CD14-positive monocyte (primary cell): ENCODE measurements at regions not wholly inside any gene's neighbourhood (a gene's known extent, or its start where the extent isn't known, plus 50 kb on each side); places are given as distances from the start of the nearest gene placed in this dataset.
"Not testable (repeated sequence)": the region's sequence is repeated elsewhere in the genome, so short reads cannot be mapped to it uniquely, and the experiment has no call there.

Source experiments
- DNase-seq, 3 donors: peaks; one replicate each; pipeline ENCODE4 v3.0.0-alpha.2; 2011 to 2022
- H2AFZ ChIP-seq: 2 replicates; pipeline ENCODE4 v1.6.0; 2012; ENCODE audit warnings: mild to moderate bottlenecking, low read depth, low read length, inconsistent platforms; ENCODE audit not compliant: insufficient read depth, poor library complexity, severe bottlenecking
- H3K27ac ChIP-seq, 2 donors: 1 replicate in 1 of 2; 2 replicates in 1 of 2; pipeline ENCODE4 v1.5.1; 2012 to 2013; ENCODE audit warnings: low read length in 2 of 2, control low read depth in 1 of 2, inconsistent platforms in 1 of 2, low read depth in 1 of 2, mild to moderate bottlenecking in 1 of 2
- H3K27me3 ChIP-seq, 2 donors: one replicate each; pipeline versions ENCODE4 v1.6.0 to v1.6.1; 2011 to 2013; ENCODE audit warnings: low read length in 2 of 2; ENCODE audit not compliant: control insufficient read depth in 2 of 2, insufficient read depth in 2 of 2
- H3K36me3 ChIP-seq, 2 donors: replicated peaks in 1 of 2; 1 replicate in 1 of 2; 2 replicates in 1 of 2; pipeline versions ENCODE4 v1.5.1 to v1.6.1; 2012 to 2013; ENCODE audit warnings: low read length in 2 of 2, control low read depth in 1 of 2, inconsistent platforms in 1 of 2, mild to moderate bottlenecking in 1 of 2; ENCODE audit not compliant: insufficient read depth in 2 of 2, control insufficient read depth in 1 of 2
- H3K4me1 ChIP-seq, 2 donors: 1 replicate in 1 of 2; 2 replicates in 1 of 2; pipeline versions ENCODE4 v1.5.1 to v1.6.1; 2012 to 2013; ENCODE audit warnings: low read length in 2 of 2, control low read depth in 1 of 2, inconsistent platforms in 1 of 2, mild to moderate bottlenecking in 1 of 2, moderate library complexity in 1 of 2; ENCODE audit not compliant: insufficient read depth in 2 of 2, control insufficient read depth in 1 of 2
- H3K4me2 ChIP-seq: replicated peaks from 2 replicates; pipeline ENCODE3; 2012; ENCODE audit warnings: low read length, moderate library complexity, mild to moderate bottlenecking; ENCODE audit not compliant: poor library complexity, severe bottlenecking; ENCODE audit errors: extremely low read depth
- H3K4me3 ChIP-seq, 3 experiments: fragments of 200-600 bp in 1 of 3; sonication (generic) in 1 of 3; replicated peaks in 1 of 3; 1 replicate in 2 of 3; 2 replicates in 1 of 3; pipeline ENCODE4 v1.5.1; 2011 to 2013; ENCODE audit warnings: low read length in 3 of 3, mild to moderate bottlenecking in 3 of 3, control low read depth in 2 of 3, low read depth in 2 of 3, inconsistent platforms in 1 of 3, moderate library complexity in 1 of 3
- H3K79me2 ChIP-seq: 2 replicates; pipeline ENCODE4 v1.6.0; 2012; ENCODE audit warnings: mild to moderate bottlenecking, control low read depth, inconsistent platforms, low read length, moderate library complexity; ENCODE audit not compliant: insufficient read depth
- H3K9ac ChIP-seq: 2 replicates; pipeline ENCODE4 v1.6.0; 2017; ENCODE audit warnings: low read length, mild to moderate bottlenecking; ENCODE audit not compliant: insufficient read depth, poor library complexity, severe bottlenecking
- H3K9me3 ChIP-seq, 2 donors: replicated peaks in 1 of 2; 1 replicate in 1 of 2; 2 replicates in 1 of 2; pipeline versions ENCODE4 v1.5.1 to v1.6.1; 2012 to 2013; ENCODE audit warnings: low read length in 2 of 2, control low read depth in 1 of 2; ENCODE audit not compliant: control insufficient read depth in 1 of 2, insufficient read depth in 1 of 2
- H4K20me1 ChIP-seq: 2 replicates; pipeline ENCODE4 v1.6.0; 2012; ENCODE audit warnings: mild to moderate bottlenecking, low read length, control low read depth, moderate library complexity; ENCODE audit not compliant: insufficient read depth
- H3K27ac Mint-ChIP-seq, 7 donors: one replicate each; pipeline ENCODE4 v1.8.0; 2020; ENCODE audit warnings: mild to moderate bottlenecking in 7 of 7, mixed read lengths in 7 of 7, moderate library complexity in 6 of 7, inconsistent platforms in 2 of 7
- H3K27me3 Mint-ChIP-seq, 3 donors: one replicate each; pipeline ENCODE4 v1.8.0; 2021 to 2022; ENCODE audit warnings: low read depth in 3 of 3, mild to moderate bottlenecking in 3 of 3, mixed read lengths in 3 of 3, moderate library complexity in 3 of 3, inconsistent platforms in 1 of 3
- H3K36me3 Mint-ChIP-seq, 2 donors: one replicate each; pipeline ENCODE4 v1.8.0; 2020; ENCODE audit warnings: mixed read lengths in 2 of 2, inconsistent platforms in 1 of 2, mild to moderate bottlenecking in 1 of 2
- H3K4me1 Mint-ChIP-seq: one replicate; pipeline ENCODE4 v1.8.0; 2020; ENCODE audit warnings: mild to moderate bottlenecking, mixed read lengths
- H3K4me3 Mint-ChIP-seq, 2 donors: one replicate each; pipeline ENCODE4 v1.8.0; 2020; ENCODE audit warnings: mild to moderate bottlenecking in 2 of 2, mixed read lengths in 2 of 2, moderate library complexity in 1 of 2
- H3K9me3 Mint-ChIP-seq, 7 donors: one replicate each; pipeline ENCODE4 v1.8.0; 2020 to 2022; ENCODE audit warnings: mixed read lengths in 7 of 7, mild to moderate bottlenecking in 6 of 7, moderate library complexity in 6 of 7, inconsistent platforms in 2 of 7
- WGBS: methylation state at CpG from one replicate; pipeline ENCODE4 v1.1.5; 2013; ENCODE audit warnings: missing lambda C conversion rate; ENCODE audit not compliant: insufficient coverage; 5-methylcytosine and 5-hydroxymethylcytosine counted together
- intact Hi-C, 2 donors: fragments of 100-400 bp; cut with micrococcal nuclease; formaldehyde crosslinking; loops; one replicate each; pipeline versions ENCODE4 v1.15.0 to v1.15.1; 2023
- TF ChIP-seq, protein P1 (sequence below): fragments of 200-600 bp; IDR thresholded peaks from one replicate; pipeline ENCODE4 v1.8.0; 2022; ENCODE audit warnings: antibody characterized with exemption, mild to moderate bottlenecking

DNA sequence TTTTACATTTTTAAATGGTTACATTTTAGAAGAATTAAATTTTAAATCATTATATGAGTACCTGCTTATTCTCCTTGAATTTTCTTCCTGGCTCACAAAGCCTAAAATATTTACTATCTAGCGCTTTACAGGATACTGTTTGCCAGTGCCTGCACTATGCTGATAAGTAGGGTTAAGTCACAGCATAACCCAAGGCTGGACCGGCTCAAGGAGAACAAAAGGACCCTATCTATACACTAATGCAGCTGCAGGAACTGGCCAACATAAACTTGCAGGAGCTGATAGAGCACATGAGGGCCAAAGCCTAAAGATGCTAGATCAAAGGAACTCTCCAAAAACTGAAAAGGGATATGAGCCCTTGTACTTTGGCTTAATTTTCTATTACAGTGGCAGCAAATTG lies 1086.9 kb upstream of the TMPRSS15 start:
- no peaks in the 10 kb centered on the region for H3K4me1 ChIP-seq
- H3K27me3 ChIP-seq = no peaks in the 10 kb centered on the region
- H3K9me3 ChIP-seq = no peaks in the 10 kb centered on the region
- H3K4me3 ChIP-seq = no peak overlapping the region
- H3K27ac ChIP-seq = no peak overlapping the region
- Mint-ChIP-seq H3K36me3 (no peaks in the 10 kb centered on the region), H3K27ac (no peak overlapping the region), H3K4me3 (no peak overlapping the region), H3K9me3 (peaks cover 2 to 17% (median 4%) of the 10 kb centered on the region in 7 donors), H3K27me3 (peaks cover 0 to 4% (median 0%) of the 10 kb centered on the region in 3 donors), H3K4me1 (peaks cover 2% of the 10 kb centered on the region)
- TF ChIP-seq, protein P1, sequence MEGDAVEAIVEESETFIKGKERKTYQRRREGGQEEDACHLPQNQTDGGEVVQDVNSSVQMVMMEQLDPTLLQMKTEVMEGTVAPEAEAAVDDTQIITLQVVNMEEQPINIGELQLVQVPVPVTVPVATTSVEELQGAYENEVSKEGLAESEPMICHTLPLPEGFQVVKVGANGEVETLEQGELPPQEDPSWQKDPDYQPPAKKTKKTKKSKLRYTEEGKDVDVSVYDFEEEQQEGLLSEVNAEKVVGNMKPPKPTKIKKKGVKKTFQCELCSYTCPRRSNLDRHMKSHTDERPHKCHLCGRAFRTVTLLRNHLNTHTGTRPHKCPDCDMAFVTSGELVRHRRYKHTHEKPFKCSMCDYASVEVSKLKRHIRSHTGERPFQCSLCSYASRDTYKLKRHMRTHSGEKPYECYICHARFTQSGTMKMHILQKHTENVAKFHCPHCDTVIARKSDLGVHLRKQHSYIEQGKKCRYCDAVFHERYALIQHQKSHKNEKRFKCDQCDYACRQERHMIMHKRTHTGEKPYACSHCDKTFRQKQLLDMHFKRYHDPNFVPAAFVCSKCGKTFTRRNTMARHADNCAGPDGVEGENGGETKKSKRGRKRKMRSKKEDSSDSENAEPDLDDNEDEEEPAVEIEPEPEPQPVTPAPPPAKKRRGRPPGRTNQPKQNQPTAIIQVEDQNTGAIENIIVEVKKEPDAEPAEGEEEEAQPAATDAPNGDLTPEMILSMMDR = no peak
- H3K79me2 ChIP-seq = no peaks in the 10 kb centered on the region
- no peaks in the 10 kb centered on the region for H4K20me1 ChIP-seq
- DNase-seq = no peak
- intact Hi-C loops = no loop called here
- no peak overlapping the region for H3K9ac ChIP-seq
- H3K4me2 ChIP-seq = no peak overlapping the region
- WGBS = no CpG with 5 or more reads among the region's 2 CpGs
- no peaks in the 10 kb centered on the region for H3K36me3 ChIP-seq
- no peak overlapping the region for H2AFZ ChIP-seq

DNA sequence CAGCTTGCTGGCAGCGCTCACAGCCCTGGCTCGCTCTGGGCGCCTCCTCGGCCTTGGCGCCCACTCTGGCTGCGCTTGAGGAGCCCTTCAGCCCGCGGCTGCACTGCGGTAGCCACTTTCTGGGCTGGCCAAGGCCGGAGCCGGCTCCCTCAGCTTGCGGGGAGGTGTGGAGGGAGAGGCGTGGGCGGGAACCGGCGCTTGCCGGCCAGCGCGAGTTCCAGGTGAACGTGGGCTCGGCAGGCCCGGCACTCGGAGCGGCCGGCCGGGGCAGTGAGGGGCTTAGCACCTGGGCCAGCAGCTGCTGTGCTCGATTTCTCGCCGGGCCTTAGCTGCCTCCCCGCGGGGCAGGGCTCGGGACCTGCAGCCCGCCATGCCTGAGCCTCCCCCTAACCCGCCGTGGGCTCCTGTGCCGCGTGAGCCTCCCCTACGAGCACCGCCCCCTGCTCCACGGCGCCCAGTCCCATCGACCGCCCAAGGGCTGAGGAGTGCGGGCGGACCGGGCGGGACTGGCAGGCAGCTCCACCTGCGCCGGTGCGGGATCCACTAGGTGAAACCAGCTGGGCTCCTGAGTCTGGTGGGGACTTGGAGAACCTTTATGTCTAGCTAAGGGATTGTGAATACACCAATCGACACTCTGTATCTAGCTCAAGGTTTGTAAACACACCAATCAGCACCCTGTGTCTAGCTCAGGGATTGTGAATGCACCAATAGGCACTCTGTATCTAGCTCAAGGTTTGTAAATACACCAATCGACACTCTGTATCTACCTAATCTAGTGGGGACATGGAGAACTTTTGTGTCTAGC lies 1090.1 kb upstream of the TMPRSS15 start:
- H3K9ac ChIP-seq, H3K27me3 ChIP-seq, H3K4me2 ChIP-seq, H3K27ac ChIP-seq, H4K20me1 ChIP-seq, H3K4me1 ChIP-seq, H3K27ac Mint-ChIP-seq, H3K36me3 Mint-ChIP-seq, intact Hi-C loops, DNase-seq, H3K4me3 ChIP-seq, H3K4me1 Mint-ChIP-seq, H3K36me3 ChIP-seq, H3K79me2 ChIP-seq, H3K9me3 ChIP-seq, H3K27me3 Mint-ChIP-seq, H2AFZ ChIP-seq: not testable (repeated sequence)
- peak overlapping the region in 1 of 2 donors; percentile 81 for H3K4me3 Mint-ChIP-seq
- WGBS = 92% methylated on average over 40 of the region's 52 CpGs
- peaks cover 2 to 22% (median 4%) of the 10 kb centered on the region in 7 donors for H3K9me3 Mint-ChIP-seq
